Neural crest cell (in vitro differentiated cells): ENCODE measurements at regions not wholly inside any gene's neighbourhood (a gene's known extent, or its start where the extent isn't known, plus 50 kb on each side); places are given as distances from the start of the nearest gene placed in this dataset.

Experiments used
- DNase-seq: peaks from one replicate; pipeline ENCODE4 v3.0.0; 2021; ENCODE audit warnings: low read depth, mixed read lengths, low spot score
- H3K27ac Mint-ChIP-seq: one replicate; pipeline ENCODE4 v1.8.0; 2021; ENCODE audit warnings: mild to moderate bottlenecking, mixed read lengths; ENCODE audit not compliant: unreplicated experiment
- H3K27me3 Mint-ChIP-seq: 2 replicates; pipeline ENCODE4 v1.8.0; 2021; ENCODE audit warnings: low read depth, mild to moderate bottlenecking, mixed read lengths
- H3K36me3 Mint-ChIP-seq: 2 replicates; pipeline ENCODE4 v1.8.0; 2021; ENCODE audit warnings: low read depth, mild to moderate bottlenecking, mixed read lengths
- H3K4me1 Mint-ChIP-seq: 2 replicates; pipeline ENCODE4 v1.8.0; 2021; ENCODE audit warnings: mixed read lengths
- H3K4me3 Mint-ChIP-seq: one replicate; pipeline ENCODE4 v1.8.0; 2021; ENCODE audit warnings: mild to moderate bottlenecking, mixed read lengths
- H3K9me3 Mint-ChIP-seq: 2 replicates; pipeline ENCODE4 v1.8.0; 2021; ENCODE audit warnings: mixed read lengths
- TF ChIP-seq, protein P1 (sequence below): fragments of 200-600 bp; sonication (generic); conservative IDR thresholded peaks from 2 replicates; pipeline ENCODE4 v1.5.0; 2021; ENCODE audit warnings: antibody characterized with exemption, mild to moderate bottlenecking

DNA sequence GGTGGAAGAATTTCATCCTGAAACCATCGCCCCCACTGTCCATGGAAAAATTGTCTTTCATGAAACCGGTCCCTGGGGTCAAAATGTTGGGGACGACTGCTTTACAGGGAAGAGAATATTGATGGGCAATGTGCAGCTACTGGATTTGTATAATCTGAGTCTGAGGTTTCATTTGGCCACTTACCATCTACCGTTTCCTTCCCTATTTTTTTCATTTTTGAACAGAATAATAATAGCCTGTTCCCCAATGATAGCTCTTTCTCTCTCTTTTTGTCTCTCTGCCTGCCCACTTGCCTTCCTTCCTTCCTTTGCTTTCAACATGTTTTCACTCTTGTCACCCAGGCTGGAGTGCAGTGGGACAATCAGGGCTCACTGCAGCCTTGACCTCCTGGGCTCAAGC is 78.3 kb upstream of the TLK1 start:
- TF ChIP-seq, protein P1, sequence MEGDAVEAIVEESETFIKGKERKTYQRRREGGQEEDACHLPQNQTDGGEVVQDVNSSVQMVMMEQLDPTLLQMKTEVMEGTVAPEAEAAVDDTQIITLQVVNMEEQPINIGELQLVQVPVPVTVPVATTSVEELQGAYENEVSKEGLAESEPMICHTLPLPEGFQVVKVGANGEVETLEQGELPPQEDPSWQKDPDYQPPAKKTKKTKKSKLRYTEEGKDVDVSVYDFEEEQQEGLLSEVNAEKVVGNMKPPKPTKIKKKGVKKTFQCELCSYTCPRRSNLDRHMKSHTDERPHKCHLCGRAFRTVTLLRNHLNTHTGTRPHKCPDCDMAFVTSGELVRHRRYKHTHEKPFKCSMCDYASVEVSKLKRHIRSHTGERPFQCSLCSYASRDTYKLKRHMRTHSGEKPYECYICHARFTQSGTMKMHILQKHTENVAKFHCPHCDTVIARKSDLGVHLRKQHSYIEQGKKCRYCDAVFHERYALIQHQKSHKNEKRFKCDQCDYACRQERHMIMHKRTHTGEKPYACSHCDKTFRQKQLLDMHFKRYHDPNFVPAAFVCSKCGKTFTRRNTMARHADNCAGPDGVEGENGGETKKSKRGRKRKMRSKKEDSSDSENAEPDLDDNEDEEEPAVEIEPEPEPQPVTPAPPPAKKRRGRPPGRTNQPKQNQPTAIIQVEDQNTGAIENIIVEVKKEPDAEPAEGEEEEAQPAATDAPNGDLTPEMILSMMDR: no peak
- no peak overlapping the region for H3K4me3 Mint-ChIP-seq
- peaks cover 4% of the 10 kb centered on the region for H3K27me3 Mint-ChIP-seq
- no peaks in the 10 kb centered on the region for H3K9me3 Mint-ChIP-seq
- no peak for DNase-seq
- H3K4me1 Mint-ChIP-seq: no peaks in the 10 kb centered on the region
- H3K27ac Mint-ChIP-seq: no peak overlapping the region
- peaks cover 1% of the 10 kb centered on the region for H3K36me3 Mint-ChIP-seq

DNA sequence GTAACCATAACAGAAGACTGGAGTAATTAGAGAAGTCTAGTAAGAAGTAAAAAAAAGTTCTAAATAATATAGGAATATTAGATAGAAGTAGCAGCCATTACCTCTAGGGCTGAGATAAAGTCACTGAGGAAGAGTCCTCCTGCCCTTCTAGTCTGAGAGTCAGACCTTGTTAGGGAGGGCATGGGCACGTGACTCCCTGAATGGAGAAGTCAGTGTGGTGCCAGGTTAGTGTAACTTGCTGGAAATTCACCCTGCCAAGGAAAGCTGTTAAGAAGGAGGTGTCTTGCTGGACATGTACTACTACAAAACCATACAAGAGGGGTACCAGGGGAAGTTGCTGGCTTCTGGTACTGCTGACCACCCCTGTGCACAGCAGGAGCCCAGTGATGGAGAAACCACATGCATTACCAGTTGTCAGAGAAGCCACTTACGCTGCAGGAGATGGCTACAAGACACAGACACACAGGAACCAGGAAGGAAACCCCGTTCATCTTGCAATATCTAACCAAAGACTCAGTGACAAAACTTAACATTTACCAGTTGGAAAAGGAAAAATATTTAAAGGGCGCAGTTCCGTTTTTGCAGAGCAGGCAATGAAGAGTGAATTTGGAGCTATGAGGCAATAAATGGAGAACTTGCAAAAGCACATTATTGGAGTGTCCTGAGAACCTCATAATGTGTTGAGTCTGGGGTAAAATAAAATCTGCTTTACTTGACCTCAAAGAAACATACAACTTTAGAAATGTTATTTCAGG is 77.2 kb upstream of the TLK1 start:
- H3K4me3 Mint-ChIP-seq: no peak overlapping the region
- no peak overlapping the region for H3K27ac Mint-ChIP-seq

DNA sequence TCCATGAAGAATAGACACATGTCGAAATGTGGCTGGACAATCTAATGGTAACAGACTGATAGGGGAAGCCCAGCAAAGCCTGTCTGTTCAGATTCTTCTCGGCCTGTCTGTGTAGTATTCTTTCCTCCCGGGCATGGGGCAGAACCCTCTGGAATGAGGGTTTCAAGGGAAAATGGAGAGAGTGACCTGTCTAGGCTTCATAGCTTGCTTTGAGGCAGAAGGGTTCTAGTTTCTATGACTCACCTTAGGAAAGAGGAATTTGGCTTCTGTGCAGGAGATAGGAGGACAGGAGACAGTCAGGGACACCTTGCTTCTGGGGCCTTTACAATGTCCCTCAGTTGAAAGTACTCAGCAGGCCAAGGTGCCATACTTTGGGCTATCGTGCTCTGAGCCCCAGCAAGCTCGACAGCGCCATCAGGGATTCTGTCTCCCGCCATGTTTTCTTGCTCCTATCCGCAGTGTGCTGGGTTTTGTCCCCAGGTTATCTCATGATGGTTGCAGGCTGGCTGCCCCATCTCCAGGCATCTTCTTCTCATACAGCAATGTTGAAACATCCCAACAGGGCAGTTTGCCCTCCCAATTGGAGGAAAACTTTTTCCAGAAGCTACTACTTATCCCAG is 74.7 kb upstream of the TLK1 start:
- Mint-ChIP-seq H3K27ac (no peak overlapping the region), H3K36me3 (no peaks in the 10 kb centered on the region), H3K27me3 (peaks cover 10% of the 10 kb centered on the region), H3K4me3 (no peak overlapping the region), H3K4me1 (no peaks in the 10 kb centered on the region), H3K9me3 (no peaks in the 10 kb centered on the region)
- TF ChIP-seq, protein P1: no peak
- no peak for DNase-seq

More for the DNA sequence above, 77.2 kb upstream of the TLK1 start:
- Mint-ChIP-seq H3K36me3 (no peaks in the 10 kb centered on the region), H3K9me3 (no peaks in the 10 kb centered on the region), H3K4me1 (no peaks in the 10 kb centered on the region), H3K27me3 (peaks cover 10% of the 10 kb centered on the region)
- TF ChIP-seq, protein P1: no peak
- DNase-seq: no peak

DNA sequence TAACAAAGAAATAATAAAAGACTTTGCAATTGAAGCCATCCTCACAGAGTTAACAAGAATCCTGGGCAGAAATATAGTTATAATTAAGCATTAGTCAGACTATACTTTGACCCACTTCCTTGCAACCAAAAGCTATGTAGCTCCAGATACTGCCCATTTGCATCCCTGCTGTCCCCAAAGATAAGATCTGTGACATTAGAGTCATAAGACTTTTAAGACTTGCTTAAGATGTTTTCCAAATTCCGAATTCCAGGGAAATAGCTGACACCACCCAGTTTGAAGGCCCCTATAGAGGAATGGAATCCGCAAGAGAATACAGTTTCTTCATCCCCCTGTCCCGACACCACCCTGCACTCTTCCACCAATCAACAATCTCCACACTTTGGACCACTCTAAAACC is 69.5 kb upstream of the TLK1 start:
- peaks cover 10% of the 10 kb centered on the region for H3K27me3 Mint-ChIP-seq
- no peaks in the 10 kb centered on the region for H3K36me3 Mint-ChIP-seq
- no peak overlapping the region for H3K27ac Mint-ChIP-seq
- H3K4me3 Mint-ChIP-seq: no peak overlapping the region
- TF ChIP-seq, protein P1: no peak
- no peaks in the 10 kb centered on the region for H3K4me1 Mint-ChIP-seq
- H3K9me3 Mint-ChIP-seq: no peaks in the 10 kb centered on the region
- no peak for DNase-seq

DNA sequence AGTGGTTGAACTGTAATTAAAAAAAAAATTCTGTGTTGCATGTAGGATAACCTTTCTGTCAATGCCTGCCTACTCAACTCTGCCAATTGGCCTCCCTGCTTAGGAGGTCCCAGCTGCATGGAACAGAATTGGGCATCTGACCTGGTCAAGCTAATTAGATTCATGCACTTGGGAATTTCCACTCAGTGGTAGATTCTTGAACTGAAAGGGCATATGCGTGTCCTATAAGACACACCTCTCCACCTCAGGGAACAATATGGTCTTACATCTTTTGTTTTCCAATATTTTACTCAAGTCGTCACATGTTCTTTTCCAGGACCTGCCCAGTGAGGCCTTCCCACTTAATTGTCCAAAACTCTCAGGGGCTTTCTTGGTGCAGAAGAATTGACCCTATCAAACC is 68.1 kb upstream of the TLK1 start:
- DNase-seq: no peak
- H3K9me3 Mint-ChIP-seq: peaks cover 2% of the 10 kb centered on the region
- H3K4me3 Mint-ChIP-seq: no peak overlapping the region
- no peaks in the 10 kb centered on the region for H3K36me3 Mint-ChIP-seq
- H3K27me3 Mint-ChIP-seq: peaks cover 6% of the 10 kb centered on the region
- H3K27ac Mint-ChIP-seq: no peak overlapping the region
- TF ChIP-seq, protein P1: no peak
- H3K4me1 Mint-ChIP-seq: no peaks in the 10 kb centered on the region
